OCI-LY3 (cell line): ENCODE measurements at regions not wholly inside any gene's neighbourhood (a gene's known extent, or its start where the extent isn't known, plus 50 kb on each side); places are given as distances from the start of the nearest gene placed in this dataset.

Experiments
- H2AFZ ChIP-seq: fragments of 200-600, 300-600 bp; shearing (Covaris generic); 2 replicates; pipeline ENCODE4 v1.6.0; 2014; ENCODE audit warnings: antibody characterized with exemption, low read depth, low read length
- H3K27ac ChIP-seq: fragments of 200-600, 300-600 bp; sonication (generic); 2 replicates; pipeline ENCODE4 v1.5.1; 2014; ENCODE audit warnings: mild to moderate bottlenecking, low read length, moderate library complexity, mixed read lengths
- H3K27me3 ChIP-seq: fragments of 200-600, 300-600 bp; sonication (generic); 2 replicates; pipeline ENCODE4 v1.6.1; 2014; ENCODE audit warnings: low read depth, low read length, mixed read lengths
- H3K36me3 ChIP-seq: fragments of 200-600, 300-600 bp; sonication (generic); replicated peaks from 2 replicates; pipeline ENCODE3; 2014; ENCODE audit warnings: low read depth, low read length, mixed read lengths
- H3K4me1 ChIP-seq: fragments of 300-600, 200-600 bp; sonication (generic); 2 replicates; pipeline ENCODE4 v1.6.1; 2014; ENCODE audit warnings: low read length, mixed read lengths
- H3K4me2 ChIP-seq: fragments of 200-600, 300-600 bp; sonication (generic); 2 replicates; pipeline ENCODE4 v1.6.1; 2014; ENCODE audit warnings: low read length, mixed read lengths
- H3K4me3 ChIP-seq: fragments of 300-600, 200-600 bp; sonication (generic); 2 replicates; pipeline ENCODE4 v1.5.1; 2014; ENCODE audit warnings: antibody characterized with exemption, mild to moderate bottlenecking, low read length, moderate library complexity
- H3K79me2 ChIP-seq: fragments of 300-600, 200-600 bp; shearing (Covaris generic); 2 replicates; pipeline ENCODE4 v1.6.1; 2014; ENCODE audit warnings: mild to moderate bottlenecking, low read length, mixed read lengths
- H3K9ac ChIP-seq: fragments of 300-600, 200-600 bp; shearing (Covaris generic); 2 replicates; pipeline ENCODE4 v1.6.0; 2014; ENCODE audit warnings: mild to moderate bottlenecking, low read length, moderate library complexity
- H3K9me3 ChIP-seq: fragments of 200-600, 300-600 bp; shearing (Covaris generic); 2 replicates; pipeline ENCODE4 v1.6.1; 2014; ENCODE audit warnings: low read length, mixed read lengths; ENCODE audit not compliant: insufficient read depth
- H4K20me1 ChIP-seq: fragments of 200-600, 300-600 bp; sonication (generic); 2 replicates; pipeline ENCODE4 v1.6.1; 2016; ENCODE audit warnings: low read length, mixed read lengths; ENCODE audit not compliant: insufficient read depth
- EZH2phosphoT487 ChIP-seq: fragments of 200-600 bp; shearing (Covaris generic); IDR thresholded peaks from 2 replicates; pipeline ENCODE4 v1.6.1; 2018; ENCODE audit warnings: antibody characterized with exemption, mixed run types, low read depth
- TF ChIP-seq, protein P1 (sequence below): fragments of 200-600, 300-600 bp; sonication (generic); IDR thresholded peaks from 2 replicates; pipeline ENCODE4 v1.5.1; 2014; ENCODE audit warnings: antibody characterized with exemption, low read length, low read depth

DNA sequence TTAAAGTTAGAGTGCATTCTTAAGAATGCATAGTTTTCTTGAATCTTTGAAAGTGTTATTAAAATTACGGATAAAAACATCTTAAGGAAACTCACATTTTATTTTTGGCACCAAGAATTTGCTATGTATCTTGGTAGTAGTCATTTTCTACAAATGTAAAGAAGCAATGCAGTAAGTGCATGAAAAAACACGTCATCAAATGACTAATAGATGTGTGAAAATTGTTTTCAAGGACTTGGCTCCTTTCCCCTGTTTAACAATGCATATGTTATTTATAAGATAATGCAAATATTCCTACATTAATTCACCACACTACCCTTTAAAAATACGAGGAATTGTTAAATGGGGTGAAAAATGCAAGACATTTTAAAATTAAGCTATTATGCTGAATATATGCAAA lies 461.2 kb upstream of the PCDH7 start:
- no peaks in the 10 kb centered on the region for H3K27me3 ChIP-seq
- no peaks in the 10 kb centered on the region for H3K9me3 ChIP-seq
- TF ChIP-seq, protein P1, sequence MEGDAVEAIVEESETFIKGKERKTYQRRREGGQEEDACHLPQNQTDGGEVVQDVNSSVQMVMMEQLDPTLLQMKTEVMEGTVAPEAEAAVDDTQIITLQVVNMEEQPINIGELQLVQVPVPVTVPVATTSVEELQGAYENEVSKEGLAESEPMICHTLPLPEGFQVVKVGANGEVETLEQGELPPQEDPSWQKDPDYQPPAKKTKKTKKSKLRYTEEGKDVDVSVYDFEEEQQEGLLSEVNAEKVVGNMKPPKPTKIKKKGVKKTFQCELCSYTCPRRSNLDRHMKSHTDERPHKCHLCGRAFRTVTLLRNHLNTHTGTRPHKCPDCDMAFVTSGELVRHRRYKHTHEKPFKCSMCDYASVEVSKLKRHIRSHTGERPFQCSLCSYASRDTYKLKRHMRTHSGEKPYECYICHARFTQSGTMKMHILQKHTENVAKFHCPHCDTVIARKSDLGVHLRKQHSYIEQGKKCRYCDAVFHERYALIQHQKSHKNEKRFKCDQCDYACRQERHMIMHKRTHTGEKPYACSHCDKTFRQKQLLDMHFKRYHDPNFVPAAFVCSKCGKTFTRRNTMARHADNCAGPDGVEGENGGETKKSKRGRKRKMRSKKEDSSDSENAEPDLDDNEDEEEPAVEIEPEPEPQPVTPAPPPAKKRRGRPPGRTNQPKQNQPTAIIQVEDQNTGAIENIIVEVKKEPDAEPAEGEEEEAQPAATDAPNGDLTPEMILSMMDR = no peak
- TF ChIP-seq EZH2phosphoT487 = no peak
- no peak overlapping the region for H3K27ac ChIP-seq
- H3K36me3 ChIP-seq = no peaks in the 10 kb centered on the region
- H3K4me2 ChIP-seq = no peak overlapping the region
- no peak overlapping the region for H2AFZ ChIP-seq
- no peak overlapping the region for H3K9ac ChIP-seq
- H3K79me2 ChIP-seq = no peaks in the 10 kb centered on the region
- H3K4me1 ChIP-seq = peaks cover 21% of the 10 kb centered on the region
- no peak overlapping the region for H3K4me3 ChIP-seq
- no peaks in the 10 kb centered on the region for H4K20me1 ChIP-seq

DNA sequence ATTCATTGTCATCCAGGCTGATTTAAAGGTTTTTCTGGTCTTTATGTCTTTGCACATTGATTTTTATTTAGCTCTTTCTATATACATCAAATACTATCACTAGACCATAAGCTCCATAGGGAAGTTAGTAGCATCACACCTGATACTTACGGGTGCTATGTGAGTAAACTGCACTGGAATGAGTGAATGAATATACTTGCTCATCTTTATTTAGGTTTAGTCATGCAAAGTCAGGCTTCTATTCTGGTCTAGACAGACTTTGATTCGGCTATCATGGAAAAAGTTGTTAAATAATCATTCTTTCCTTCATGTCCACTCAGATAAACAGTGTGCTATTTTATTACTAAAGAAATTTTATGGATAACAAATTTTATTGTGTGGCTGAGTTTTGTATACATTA lies 457.8 kb upstream of the PCDH7 start:
- H3K9me3 ChIP-seq = no peaks in the 10 kb centered on the region
- H3K4me1 ChIP-seq = peaks cover 10% of the 10 kb centered on the region
- no peaks in the 10 kb centered on the region for H3K27me3 ChIP-seq
- no peak overlapping the region for H3K4me2 ChIP-seq
- H4K20me1 ChIP-seq = no peaks in the 10 kb centered on the region
- no peaks in the 10 kb centered on the region for H3K79me2 ChIP-seq
- H3K9ac ChIP-seq = no peak overlapping the region
- no peak overlapping the region for H3K27ac ChIP-seq
- no peaks in the 10 kb centered on the region for H3K36me3 ChIP-seq
- H2AFZ ChIP-seq = no peak overlapping the region
- no peak for TF ChIP-seq EZH2phosphoT487
- TF ChIP-seq, protein P1 = no peak
- H3K4me3 ChIP-seq = no peak overlapping the region

DNA sequence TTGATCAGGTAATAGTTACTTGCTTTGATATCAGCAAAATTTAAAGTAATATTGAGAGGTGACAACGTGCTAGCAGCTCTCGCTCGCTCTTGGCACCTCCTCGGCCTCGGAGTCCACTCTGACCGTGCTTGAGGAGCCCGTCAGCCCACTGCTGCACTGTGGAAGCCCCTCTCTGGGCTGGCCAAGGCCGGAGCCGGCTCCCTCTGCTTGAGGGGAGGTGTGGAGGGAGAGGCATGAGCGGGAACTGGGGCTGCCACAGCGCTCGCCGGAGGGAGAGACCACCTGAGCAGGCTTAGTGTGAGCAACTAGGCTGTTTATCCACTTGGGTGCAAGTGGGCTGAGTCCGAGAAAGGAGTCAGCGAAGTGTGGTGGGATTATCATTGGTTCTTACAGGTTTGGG lies 455.7 kb upstream of the PCDH7 start:
- Histone ChIP-seq H3K27ac (no peak overlapping the region), H3K79me2 (no peaks in the 10 kb centered on the region), H3K9ac (no peak overlapping the region), H3K36me3 (no peaks in the 10 kb centered on the region), H2AFZ (no peak overlapping the region), H3K27me3 (no peaks in the 10 kb centered on the region), H3K4me2 (no peak overlapping the region), H3K9me3 (no peaks in the 10 kb centered on the region), H3K4me3 (no peak overlapping the region), H4K20me1 (no peaks in the 10 kb centered on the region), H3K4me1 (no peaks in the 10 kb centered on the region)
- TF ChIP-seq, protein P1 = no peak
- no peak for TF ChIP-seq EZH2phosphoT487

DNA sequence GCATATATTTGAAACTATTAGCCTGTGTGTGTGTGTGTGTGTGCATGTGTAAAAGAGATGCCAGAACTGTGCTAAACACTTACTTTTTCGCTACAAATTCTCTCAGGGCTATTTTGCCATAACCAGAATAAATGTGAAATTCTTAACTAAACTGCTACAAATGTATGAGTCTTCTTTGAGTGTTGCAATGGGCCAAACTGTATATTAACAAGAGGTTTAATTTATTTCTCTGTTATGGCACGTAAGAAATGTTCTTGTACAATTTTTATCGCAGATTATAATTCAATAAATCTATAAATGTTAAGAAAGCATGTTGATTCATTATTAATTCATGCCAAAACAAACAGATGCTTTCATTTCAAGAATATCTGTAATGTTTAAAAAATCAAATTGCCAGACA lies 454.5 kb upstream of the PCDH7 start:
- Histone ChIP-seq H3K27me3 (no peaks in the 10 kb centered on the region), H3K27ac (no peak overlapping the region), H3K4me1 (no peaks in the 10 kb centered on the region), H3K4me3 (no peak overlapping the region), H3K9ac (no peak overlapping the region), H3K79me2 (no peaks in the 10 kb centered on the region), H2AFZ (no peak overlapping the region), H3K4me2 (no peak overlapping the region), H4K20me1 (no peaks in the 10 kb centered on the region), H3K9me3 (no peaks in the 10 kb centered on the region), H3K36me3 (no peaks in the 10 kb centered on the region)
- TF ChIP-seq, protein P1 = no peak
- TF ChIP-seq EZH2phosphoT487 = no peak
